ENCODE measurements at regions not wholly inside any gene's neighbourhood (a gene's known extent, or its start where the extent isn't known, plus 50 kb on each side); places are given as distances from the start of the nearest gene placed in this dataset.

DNA sequence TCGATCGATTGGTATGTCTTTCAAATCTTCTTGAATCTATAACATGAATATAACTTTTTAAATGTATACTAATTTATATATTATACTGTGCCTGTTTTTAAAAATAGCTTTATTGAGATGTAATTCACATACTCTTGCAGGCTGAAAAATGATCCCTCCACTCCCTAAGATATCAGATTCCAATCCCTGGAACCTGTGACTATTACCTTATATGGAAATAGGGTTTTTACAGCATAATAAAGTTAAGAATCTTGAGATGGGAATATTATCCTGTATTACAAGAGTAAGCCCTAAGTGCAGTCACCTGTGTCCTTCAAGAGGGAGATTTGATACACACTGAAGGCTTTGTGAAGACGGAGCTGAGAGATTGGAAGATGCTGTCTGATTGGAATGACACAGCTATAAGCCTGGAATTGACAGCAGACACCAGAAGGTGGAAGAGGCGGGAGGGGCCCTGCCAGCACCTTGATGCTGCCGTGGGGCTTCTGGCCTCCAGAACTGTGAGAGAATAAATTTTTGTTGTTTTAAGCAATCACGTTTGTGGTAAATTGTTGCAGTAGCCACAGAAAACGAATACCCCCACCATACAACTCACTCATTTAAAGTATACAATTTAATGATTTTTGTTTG, 161.3 kb downstream of the RMI1 start:
- POLR2A ChIA-PET: no interaction called here
- Histone ChIP-seq H3K9me1 (replicated peaks; ENCODE audit: control insufficient read depth, extremely low read depth, insufficient read depth, low read length) (no peaks in the 10 kb centered on the region), H3K4me3 (replicated peaks in 1 of 3; ENCODE audit: insufficient read depth in 1 of 3, low read depth in 1 of 3, low read length in 3 of 3) (no peak overlapping the region), H2AFZ (ENCODE audit: low read depth, low read length) (no peak overlapping the region), H3K27ac (ENCODE audit: insufficient read depth, low read depth, low read length) (no peak overlapping the region), H3K79me2 (ENCODE audit: control insufficient read depth, insufficient read depth, low read length) (no peaks in the 10 kb centered on the region), H3K9ac (replicated peaks; ENCODE audit: extremely low read depth, insufficient read depth, low read length) (no peak overlapping the region), H3K27me3 (ENCODE audit: control insufficient read depth in 2 of 2, insufficient read depth in 2 of 2, low read length in 2 of 2) (no peaks in the 10 kb centered on the region), H3K4me1 (ENCODE audit: control insufficient read depth, extremely low read depth, insufficient read depth, low read length) (peaks cover 34% of the 10 kb centered on the region), H3K9me3 (replicated peaks; ENCODE audit: control insufficient read depth, insufficient read depth, low read length) (no peaks in the 10 kb centered on the region), H3K36me3 (ENCODE audit: control insufficient read depth in 2 of 2, extremely low read depth in 1 of 2, insufficient read depth in 2 of 2, low read length in 2 of 2) (no peaks in the 10 kb centered on the region), H3K4me2 (ENCODE audit: insufficient read depth, low read length) (no peak overlapping the region), H4K20me1 (replicated peaks; ENCODE audit: control insufficient read depth, extremely low read depth, insufficient read depth, low read length) (no peaks in the 10 kb centered on the region)
- DNase-seq (ENCODE audit: low read depth, low spot score) (no peak), FAIRE-seq (no peak)
- no TSS peak for BruUV-seq (replicated peaks)
- dilution Hi-C loops (cut with MboI; ENCODE audit: extremely low pct_ligation_motif_present, low sequenced_read_pairs) (no loop called here), intact Hi-C loops (cut with micrococcal nuclease) (no loop called here)
- TF ChIP-seq JUN (IDR thresholded peaks at IDR 0.05; ENCODE audit: borderline replicate concordance, insufficient read depth, insufficient read length, low read depth): no peak
- no peak for TF ChIP-seq POLR2AphosphoS5 (IDR thresholded peaks at IDR 0.05; ENCODE audit: insufficient read depth, low read depth, low read length)
- TF ChIP-seq, protein P1, sequence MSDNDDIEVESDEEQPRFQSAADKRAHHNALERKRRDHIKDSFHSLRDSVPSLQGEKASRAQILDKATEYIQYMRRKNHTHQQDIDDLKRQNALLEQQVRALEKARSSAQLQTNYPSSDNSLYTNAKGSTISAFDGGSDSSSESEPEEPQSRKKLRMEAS (IDR thresholded peaks at IDR 0.05; ENCODE audit: insufficient read depth, insufficient read length): no peak
- TF ChIP-seq, protein P2, sequence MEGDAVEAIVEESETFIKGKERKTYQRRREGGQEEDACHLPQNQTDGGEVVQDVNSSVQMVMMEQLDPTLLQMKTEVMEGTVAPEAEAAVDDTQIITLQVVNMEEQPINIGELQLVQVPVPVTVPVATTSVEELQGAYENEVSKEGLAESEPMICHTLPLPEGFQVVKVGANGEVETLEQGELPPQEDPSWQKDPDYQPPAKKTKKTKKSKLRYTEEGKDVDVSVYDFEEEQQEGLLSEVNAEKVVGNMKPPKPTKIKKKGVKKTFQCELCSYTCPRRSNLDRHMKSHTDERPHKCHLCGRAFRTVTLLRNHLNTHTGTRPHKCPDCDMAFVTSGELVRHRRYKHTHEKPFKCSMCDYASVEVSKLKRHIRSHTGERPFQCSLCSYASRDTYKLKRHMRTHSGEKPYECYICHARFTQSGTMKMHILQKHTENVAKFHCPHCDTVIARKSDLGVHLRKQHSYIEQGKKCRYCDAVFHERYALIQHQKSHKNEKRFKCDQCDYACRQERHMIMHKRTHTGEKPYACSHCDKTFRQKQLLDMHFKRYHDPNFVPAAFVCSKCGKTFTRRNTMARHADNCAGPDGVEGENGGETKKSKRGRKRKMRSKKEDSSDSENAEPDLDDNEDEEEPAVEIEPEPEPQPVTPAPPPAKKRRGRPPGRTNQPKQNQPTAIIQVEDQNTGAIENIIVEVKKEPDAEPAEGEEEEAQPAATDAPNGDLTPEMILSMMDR (IDR thresholded peaks at IDR 0.05; ENCODE audit: extremely low read depth in 1 of 2, insufficient read depth in 1 of 2, low read depth in 1 of 2, low read length in 2 of 2): no peak
- TF ChIP-seq EZH2 (IDR thresholded peaks at IDR 0.05; ENCODE audit: borderline replicate concordance, low read depth, low read length, severe bottlenecking): no peak
- no peak for TF ChIP-seq GATA2 (IDR thresholded peaks at IDR 0.05; ENCODE audit: insufficient read depth, insufficient read length, low read depth, low read length)
- TF ChIP-seq POLR2A (IDR thresholded peaks at IDR 0.05; ENCODE audit: low read depth, low read length): no peak
- no peak for TF ChIP-seq FOS (IDR thresholded peaks at IDR 0.05; ENCODE audit: borderline replicate concordance, insufficient read depth, low read length)
- no peak for TF ChIP-seq MYC (IDR thresholded peaks at IDR 0.05; ENCODE audit: low read depth, low read length)
- CTCF ChIA-PET: interaction anchor here (1.0 to 1.5 kb wide), 3 partner anchors 10 to 32 kb away, joined by 4 to 6 read pairs (median 4); no protein-coding TSS in a partner anchor

Measured in endothelial cell of umbilical vein (primary cell).